KG1 (cell line): ENCODE measurements at regions not wholly inside any gene's neighbourhood (a gene's known extent, or its start where the extent isn't known, plus 50 kb on each side); places are given as distances from the start of the nearest gene placed in this dataset.
"Not testable (repeated sequence)": the region's sequence is repeated elsewhere in the genome, so short reads cannot be mapped to it uniquely, and the experiment has no call there.

Experiments
- DNase-seq: peaks from one replicate; lab custom pipeline; 2025; lab: John Stamatoyannopoulos, UW

GRCh38 chr18:1296237-1296636 is 391.6 kb downstream of the ADCYAP1 start:
- no peak for DNase-seq

- no peak for DNase-seq
These were observed 398.2 kb downstream of the ADCYAP1 start for GRCh38 chr18:1302861-1303260.

- DNase-seq: no peak
These were observed 399.8 kb downstream of the ADCYAP1 start for GRCh38 chr18:1304392-1304992.

- DNase-seq: no peak
These were observed 402.0 kb downstream of the ADCYAP1 start for GRCh38 chr18:1306641-1307040.

- DNase-seq: no peak
These were observed 404.0 kb downstream of the ADCYAP1 start for GRCh38 chr18:1308686-1309085.

GRCh38 chr18:1311376-1311775 is 406.7 kb downstream of the ADCYAP1 start:
- no peak for DNase-seq

- DNase-seq: not testable (repeated sequence)
These were observed 430.7 kb downstream of the ADCYAP1 start for GRCh38 chr18:1335345-1335744.

GRCh38 chr18:1350931-1351450 is 446.3 kb downstream of the ADCYAP1 start:
- DNase-seq: no peak

GRCh38 chr18:1353025-1353424 is 448.4 kb downstream of the ADCYAP1 start:
- DNase-seq: no peak

- DNase-seq: no peak
These were observed 453.1 kb downstream of the ADCYAP1 start for GRCh38 chr18:1357724-1358123.

- DNase-seq: no peak
These were observed 457.3 kb downstream of the ADCYAP1 start for GRCh38 chr18:1361936-1362335.

GRCh38 chr18:1370552-1370951 is 465.9 kb downstream of the ADCYAP1 start:
- DNase-seq: no peak

GRCh38 chr18:1371724-1372123 is 467.1 kb downstream of the ADCYAP1 start:
- DNase-seq: no peak

GRCh38 chr18:1383465-1383864 is 478.8 kb downstream of the ADCYAP1 start:
- no peak for DNase-seq

- not testable (repeated sequence) for DNase-seq
These were observed 483.8 kb downstream of the ADCYAP1 start for GRCh38 chr18:1388468-1388867.

- DNase-seq: no peak
These were observed 487.4 kb downstream of the ADCYAP1 start for GRCh38 chr18:1392046-1392445.

GRCh38 chr18:1392865-1393734 is 488.4 kb downstream of the ADCYAP1 start:
- DNase-seq: no peak

- DNase-seq: no peak
These were observed 489.3 kb downstream of the ADCYAP1 start for GRCh38 chr18:1393929-1394328.

- DNase-seq: no peak
These were observed 489.8 kb downstream of the ADCYAP1 start for GRCh38 chr18:1394426-1394825.

GRCh38 chr18:1394966-1395365 is 490.3 kb downstream of the ADCYAP1 start:
- no peak for DNase-seq

GRCh38 chr18:1408376-1408775 is 503.7 kb downstream of the ADCYAP1 start:
- DNase-seq: no peak

GRCh38 chr18:1412655-1413322 is 508.1 kb downstream of the ADCYAP1 start:
- DNase-seq: no peak

- DNase-seq: no peak
These were observed 508.6 kb downstream of the ADCYAP1 start for GRCh38 chr18:1413323-1413675.
